IPS-NIHi11 (cell line): ENCODE measurements at regions not wholly inside any gene's neighbourhood (a gene's known extent, or its start where the extent isn't known, plus 50 kb on each side); places are given as distances from the start of the nearest gene placed in this dataset.

Source experiments
- DNase-seq: peaks from one replicate; pipeline ENCODE4 v3.0.0; 2012; ENCODE audit warnings: mixed read lengths, low spot score

DNA sequence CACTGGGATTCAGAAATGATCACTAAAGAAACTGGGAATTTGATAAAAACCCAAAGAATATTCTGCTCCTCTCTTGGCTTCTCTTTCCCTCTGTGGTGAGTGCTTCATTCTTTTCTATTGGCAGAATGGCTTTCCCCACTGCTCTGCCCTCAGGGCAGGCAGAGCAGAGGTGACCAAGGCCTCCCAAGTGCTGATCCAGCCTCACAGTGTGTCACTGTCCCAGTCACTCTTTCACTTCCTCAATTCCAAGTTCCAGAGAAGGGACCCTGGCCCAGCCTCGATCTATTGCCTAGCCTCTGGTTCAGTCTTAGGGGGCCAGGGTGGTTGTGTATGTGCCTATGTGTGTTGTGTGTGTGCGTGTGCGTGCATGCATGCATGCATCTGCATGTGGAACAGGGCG lies 180.6 kb upstream of the TMTC4 start:
- no peak for DNase-seq

DNA sequence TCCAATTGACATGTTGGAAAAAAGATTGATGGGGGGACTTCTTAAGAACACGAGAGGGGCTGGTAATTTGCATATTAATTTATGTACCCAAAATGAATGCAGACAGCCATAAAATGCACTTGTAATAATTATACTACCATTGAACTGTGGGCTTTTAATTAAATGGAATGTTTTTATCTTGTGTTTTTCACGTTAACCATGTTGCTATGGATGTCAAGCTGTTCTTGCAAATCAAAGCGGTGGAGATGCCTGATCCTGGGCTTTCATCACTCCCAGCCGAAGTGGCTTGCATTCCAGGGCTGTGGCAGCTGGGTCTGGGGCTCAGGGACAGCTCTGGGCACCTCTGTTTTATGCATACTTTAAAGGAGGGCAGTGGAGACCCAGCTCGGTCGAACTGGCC lies 179.4 kb upstream of the TMTC4 start:
- peak; percentile 44 for DNase-seq

DNA sequence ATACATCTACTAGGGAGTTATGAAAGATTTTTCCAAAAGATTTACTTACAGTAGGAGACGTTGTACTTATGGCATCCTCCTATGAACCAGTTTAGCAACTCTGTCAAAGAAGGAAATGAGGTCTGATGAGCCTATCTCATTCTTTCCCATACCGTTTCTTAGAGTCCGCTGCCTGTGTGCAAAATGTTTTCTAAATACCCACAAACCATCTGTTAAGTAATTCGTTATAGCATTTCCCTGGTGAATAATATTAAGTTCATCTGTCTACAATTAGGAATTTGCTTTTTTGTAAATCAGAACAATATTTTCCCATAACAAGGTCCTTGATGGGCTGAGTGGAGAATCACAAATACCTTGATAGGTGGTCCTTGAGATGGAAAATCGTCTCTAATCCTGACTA lies 178.8 kb upstream of the TMTC4 start:
- DNase-seq = no peak

DNA sequence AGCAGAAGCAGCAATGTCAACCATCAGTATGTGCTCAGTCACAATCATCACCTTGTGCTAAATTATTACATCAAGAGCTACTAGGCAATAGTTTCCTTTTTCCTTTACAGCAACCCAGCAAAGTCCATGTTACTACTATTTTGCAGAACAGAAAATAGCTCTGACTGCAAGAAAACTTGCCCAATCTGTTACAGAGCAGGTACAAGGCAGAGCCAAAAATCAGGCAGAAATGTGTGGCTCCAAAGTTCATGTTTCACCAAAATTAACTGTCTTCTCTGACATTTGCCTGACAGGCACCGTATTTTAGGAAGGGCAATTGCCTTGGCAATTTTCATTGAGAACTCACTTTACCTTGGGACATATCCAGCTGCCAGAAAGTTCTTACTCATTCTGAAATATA lies 177.6 kb upstream of the TMTC4 start:
- no peak for DNase-seq

DNA sequence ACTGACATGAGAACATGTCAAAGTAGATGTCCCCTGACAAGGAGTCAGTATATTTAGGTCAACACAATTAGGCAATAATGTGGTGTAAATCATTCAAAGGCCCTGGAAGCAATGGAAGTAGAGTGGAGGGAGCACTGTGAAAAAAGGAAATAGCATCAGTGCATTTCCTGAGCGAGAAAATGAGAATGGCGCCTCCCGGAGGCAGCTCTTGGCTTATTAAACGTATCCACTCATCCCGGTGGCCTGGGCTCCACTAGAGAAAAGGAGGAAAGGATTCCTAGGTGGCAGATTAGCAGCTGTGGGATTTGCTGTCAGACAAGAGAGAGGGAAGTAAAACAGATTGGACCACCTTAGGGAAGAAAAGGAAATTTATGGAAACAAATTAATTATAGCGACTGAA lies 173.7 kb upstream of the TMTC4 start:
- DNase-seq = peak; percentile 21

DNA sequence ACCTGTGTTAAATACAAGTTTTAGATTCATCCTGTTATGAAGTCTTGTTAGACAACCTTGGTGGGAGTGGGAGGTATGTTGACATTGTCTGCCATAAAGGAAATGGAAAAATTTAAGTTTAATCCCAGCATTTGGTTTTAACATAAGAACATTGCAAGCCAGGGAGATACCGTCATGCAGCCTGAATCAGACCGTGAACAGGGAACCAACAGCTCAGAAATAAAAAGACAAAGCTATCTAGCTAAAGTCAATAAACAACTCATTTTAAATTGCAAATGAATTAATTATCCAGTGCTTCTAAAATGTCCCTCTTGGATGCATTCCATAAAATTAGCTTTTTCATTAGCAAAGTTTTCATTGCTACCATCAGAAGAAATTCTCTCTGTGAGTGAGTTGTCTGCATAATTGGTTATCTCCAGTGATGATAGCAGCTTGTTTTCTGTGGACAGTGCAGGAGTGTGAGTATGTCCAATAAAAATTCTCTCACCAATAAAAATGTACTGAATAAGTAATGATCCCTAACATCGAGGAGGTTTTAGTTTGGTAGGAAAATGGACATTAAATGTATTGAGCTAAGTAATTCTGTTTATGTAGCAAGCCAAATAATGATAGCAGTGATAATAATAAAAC lies 170.6 kb upstream of the TMTC4 start:
- no peak for DNase-seq

DNA sequence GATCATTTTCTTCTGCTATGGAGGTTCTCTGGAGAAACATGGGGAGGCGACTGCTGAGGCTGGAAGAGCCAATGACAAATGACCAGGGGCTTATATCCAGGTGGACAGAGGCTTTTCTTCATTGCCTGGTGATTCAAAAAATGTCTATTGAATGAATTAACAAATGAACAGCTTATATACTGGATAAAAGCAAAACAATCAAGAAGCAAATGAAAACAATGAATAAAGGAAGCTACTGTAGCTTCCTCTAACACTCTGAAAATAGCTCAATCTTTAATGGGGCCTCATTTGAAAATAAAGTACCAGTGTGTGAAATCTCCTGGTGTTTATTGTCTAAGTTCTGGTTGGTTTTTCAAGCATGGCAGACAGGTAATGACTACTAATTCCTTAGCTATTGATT lies 167.5 kb upstream of the TMTC4 start:
- no peak for DNase-seq

DNA sequence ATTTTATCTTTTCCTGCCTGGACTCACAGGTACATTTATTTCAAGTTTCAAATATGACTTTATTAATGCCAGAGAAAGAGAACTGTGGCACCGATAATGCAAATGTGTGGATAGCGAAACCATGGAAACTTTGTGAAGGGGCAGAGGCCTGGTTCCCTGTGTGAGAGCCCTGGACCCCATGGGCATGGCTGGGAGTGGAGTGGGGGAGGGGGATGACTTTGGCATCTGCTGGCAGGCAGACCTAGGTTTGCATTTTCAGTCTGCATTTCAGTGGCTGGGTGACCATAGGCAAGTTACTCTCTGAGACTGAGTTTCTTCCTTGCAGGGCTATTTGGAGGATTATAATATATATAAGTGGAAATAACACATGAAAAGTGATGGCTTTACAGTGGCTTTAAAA lies 163.8 kb upstream of the TMTC4 start:
- no peak for DNase-seq

DNA sequence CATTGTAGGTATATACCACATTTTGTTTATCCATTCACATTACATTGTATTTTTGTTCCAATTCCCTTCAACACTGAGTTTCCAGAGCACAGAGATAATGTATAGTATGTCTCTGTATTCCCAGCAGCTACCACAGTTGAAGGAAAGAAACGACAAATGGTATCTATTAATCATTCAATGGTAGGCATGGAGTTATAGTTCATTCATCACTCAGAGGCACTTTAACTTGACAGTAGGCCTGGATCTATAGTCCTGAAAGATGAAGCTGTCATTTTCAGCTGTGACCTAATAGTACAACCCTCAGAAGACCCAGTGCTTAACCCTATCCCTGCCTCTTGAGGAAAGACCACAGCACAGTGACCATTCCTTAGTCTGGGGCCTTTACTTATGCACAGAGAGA lies 163.0 kb upstream of the TMTC4 start:
- DNase-seq = no peak

DNA sequence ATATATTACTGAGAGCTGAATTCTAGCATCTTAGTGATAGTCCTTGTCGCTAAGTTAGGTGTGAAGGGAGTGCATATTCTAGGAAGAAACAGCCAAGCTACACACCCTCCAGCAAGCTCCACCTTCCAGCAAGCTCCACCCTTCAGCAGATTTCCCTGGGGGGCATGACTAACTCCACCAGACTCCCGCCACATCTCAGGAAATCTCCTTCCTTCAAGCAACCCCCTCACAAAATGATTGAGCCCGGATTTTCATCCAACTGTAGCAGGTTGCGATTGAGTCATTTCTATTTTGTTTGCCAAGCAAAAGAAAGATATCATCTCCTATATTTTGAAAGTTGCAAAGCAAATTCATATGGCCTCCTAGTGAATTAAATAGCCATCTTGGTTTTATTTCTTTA lies 162.1 kb upstream of the TMTC4 start:
- no peak for DNase-seq

DNA sequence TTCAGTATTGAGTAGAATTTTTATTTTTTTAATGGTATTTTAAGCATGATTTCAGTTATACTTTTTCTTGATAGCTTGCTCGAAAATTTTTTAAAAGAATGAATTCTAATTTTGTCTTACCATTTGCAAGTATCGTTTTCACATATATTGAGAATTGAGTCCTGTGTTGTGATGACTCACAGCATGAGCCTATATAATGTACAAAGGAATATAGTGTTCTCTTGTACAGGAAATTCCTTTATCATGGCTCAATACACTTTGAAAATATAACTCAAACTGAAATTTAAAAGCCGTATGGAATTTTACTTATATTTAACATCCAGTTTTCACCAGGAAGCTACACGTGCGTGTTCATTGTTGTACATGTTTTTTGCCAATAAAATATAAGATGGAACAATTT lies 161.1 kb upstream of the TMTC4 start:
- DNase-seq = no peak

DNA sequence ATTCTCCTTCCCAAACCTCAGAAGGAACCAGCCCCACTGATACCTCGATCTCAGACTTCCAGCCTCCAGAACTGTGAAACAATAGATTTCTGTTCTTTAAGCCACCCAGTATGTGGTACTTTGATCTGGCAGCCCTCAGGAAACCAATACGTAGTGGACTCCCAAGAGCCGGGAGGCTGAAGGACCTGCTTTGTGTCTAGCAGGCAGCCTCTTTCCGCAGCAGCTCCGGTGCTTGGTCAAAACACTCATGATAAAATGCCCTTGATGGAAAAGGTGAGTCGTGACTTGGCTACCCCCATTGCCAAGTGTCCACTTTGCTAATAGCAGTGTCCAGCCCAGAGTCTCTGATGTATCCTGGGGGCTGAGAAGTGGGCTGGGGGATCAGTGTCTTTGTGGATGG lies 158.8 kb upstream of the TMTC4 start:
- no peak for DNase-seq

DNA sequence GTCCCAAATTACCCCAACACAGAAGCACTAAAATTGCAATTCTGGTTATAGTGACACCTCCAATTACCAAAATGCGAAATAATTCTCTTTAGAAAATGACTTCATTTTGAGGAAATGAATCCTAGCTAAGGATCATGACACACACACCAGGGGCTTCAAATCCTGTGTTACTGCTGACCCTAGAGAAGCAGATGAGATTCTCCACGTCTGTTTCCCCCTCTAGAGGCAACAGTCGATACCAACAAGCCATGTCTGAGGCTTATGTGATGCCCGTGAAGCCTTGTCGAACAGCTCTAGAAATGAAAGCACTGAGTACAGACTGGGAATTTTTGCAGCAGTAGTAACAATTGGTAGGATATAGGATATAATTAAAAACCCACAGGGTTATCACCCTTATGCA lies 153.6 kb upstream of the TMTC4 start:
- peak; percentile 59 for DNase-seq

DNA sequence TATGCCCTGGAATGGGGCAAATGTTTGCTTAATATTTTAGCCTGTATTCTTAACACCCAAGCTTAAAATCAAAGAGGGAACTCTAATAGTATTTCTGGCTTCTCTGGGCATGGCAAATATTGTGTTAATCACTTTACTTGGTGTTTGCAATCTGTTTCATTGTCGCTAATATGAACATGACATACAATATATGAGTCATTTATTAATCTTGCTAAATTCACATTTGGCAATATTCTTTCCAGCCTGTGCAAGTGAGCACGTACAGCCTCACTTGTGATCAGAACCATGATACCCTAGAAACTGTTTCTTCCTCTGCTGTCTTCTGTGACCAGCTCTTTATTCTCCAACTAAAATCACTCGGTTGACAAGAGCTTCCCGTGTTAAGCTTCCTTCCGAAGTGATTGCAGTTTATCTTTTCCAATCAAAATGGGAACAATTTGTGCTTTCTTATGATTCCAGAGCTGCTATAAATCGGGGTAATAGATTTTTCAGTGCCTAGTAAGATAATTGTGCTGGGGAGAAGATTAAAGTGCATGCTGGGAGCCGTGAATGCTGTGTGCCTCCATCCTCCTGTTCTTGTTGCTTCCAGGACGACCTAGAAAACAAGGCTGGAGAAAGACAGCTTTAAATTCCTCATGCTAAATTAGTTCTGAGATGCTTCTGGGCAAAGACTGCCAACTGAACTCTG lies 153.0 kb upstream of the TMTC4 start:
- DNase-seq = no peak

DNA sequence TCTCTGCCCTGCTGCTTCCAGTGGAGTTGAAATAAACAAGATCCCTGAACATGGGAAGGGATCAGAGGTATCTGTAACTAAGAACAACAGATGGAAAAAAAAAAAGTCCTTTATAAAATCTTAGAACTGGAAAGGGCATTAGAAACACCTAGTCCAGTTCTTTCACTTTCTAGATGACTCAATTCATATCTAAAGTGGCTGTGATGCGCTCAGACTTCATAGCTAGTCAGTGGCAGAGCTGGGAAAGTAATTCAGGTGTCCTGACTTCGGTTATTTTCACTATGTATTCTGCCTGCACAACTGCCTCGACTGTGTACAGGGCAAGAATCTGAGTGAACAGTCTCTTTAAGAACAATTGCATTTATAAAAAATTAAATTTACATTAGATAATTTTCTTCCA lies 151.8 kb upstream of the TMTC4 start:
- no peak for DNase-seq

DNA sequence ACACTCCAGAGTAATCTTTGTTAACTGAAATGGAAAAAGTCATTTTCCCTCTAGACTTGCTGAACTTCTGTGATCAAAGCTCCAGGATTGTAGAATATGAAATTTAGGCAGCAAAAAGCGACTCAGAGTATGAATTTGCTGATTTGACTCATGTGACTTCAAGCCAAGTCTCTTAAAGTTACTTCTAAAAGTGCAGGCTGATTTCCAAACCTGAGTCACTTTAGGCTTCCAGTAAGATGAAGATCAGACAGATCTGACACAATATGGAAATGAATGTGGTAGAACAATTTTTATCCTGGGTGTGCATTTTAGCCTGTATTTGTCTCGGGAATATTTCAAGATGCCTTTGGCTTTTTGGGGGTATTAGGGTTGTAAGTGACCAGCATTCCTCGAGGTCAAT lies 151.0 kb upstream of the TMTC4 start:
- DNase-seq = no peak

DNA sequence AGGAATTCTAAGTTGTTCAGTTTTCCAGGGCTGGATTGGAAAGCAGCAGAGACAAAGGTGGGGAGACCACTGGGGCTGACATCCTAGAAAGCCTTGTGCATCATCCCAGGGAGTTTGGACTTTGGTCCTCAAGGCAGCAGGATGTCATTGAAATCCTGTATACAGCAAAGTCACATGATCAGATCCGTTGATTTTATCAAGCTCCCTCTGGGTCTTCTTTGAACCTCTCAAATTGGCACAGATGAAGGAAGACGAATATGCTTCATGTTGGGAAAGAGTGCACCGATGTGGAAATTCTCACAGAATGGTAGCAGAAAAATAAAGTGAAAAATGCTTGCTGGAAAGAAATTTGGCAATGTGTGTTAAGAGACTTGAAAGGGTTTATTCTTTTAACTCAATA lies 149.8 kb upstream of the TMTC4 start:
- DNase-seq = no peak

DNA sequence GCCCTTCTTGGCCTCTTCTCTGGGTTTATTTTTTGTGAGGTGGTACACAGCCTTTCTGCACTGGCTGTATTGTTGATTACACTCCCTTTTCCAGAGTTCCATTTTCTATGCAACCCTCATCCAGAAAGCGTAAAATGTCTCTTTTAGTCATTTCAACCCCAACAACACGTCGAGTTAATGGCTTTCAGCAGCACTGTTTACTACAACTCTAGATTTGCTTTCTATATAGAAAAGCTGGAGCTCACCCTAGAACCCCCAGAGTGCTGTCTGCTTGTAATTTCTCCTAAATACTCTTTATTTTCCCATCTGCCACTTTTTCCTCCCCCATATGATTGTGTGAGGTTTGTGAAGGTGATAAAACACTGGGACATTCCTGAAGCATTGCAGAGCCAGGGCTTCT lies 148.9 kb upstream of the TMTC4 start:
- no peak for DNase-seq

DNA sequence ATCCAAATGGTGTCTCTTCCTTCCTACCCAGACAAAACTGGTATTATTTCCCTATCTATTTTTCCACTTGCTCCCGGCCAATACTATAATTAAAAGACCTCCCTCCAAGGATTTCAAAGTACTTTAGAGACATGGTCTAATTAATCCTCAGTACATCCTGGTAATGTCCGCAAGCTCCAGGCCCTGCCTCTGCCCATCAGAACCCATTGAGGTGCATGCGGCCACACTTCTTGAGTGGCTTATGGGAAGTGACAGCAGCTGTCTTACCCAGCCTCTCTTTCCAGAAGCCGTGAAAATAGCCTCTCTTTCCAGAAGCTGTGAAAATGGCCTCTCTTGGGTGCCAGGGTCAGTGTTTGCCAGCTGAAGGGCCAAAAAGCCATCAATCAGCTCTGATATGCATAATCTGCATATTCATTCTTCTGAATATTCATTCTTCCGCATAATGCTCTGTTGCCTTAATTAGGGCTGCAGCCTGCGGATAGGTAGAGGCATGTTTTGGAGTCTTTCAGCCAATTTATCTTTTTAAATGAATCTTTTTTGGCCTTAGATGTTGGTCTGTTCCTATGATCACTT lies 148.4 kb upstream of the TMTC4 start:
- DNase-seq = no peak

DNA sequence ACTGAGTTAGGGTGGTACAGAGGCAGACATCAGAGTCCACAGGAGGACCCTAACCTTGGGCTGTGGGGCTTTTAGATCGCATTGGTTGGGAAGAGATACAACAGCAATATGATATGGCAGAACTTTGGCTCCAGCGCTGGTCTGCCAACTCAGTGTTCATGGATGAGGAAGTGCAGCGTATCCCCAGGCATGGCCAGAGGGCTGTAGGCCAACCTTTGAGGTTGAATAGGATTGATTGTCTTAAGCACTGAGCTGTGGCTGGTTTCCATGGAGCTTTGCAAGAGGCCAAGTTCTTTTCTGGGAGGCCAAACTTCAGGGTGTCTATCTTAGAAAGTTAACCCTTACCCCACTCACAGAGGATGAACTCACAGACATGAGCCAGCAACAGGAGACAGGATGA lies 144.1 kb upstream of the TMTC4 start:
- no peak for DNase-seq

DNA sequence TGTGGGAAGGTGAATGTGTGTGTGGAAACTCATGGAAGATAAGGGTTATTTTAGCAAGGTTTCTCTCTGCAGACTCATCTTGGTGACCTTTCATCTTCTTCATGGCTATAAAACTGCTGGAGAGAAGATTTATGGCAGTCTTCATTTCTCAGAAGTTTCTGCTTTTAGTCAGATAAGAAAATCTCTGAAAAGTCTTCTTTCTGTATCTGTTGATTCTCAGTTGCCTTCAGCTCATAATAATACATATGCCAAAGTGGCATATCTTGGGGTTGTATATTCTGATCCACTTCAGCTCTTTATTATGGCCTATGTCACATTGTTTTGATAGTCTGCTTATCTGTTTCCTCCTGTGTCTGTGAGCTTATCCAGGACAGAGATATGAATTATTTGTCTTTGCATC lies 143.3 kb upstream of the TMTC4 start:
- DNase-seq = no peak

DNA sequence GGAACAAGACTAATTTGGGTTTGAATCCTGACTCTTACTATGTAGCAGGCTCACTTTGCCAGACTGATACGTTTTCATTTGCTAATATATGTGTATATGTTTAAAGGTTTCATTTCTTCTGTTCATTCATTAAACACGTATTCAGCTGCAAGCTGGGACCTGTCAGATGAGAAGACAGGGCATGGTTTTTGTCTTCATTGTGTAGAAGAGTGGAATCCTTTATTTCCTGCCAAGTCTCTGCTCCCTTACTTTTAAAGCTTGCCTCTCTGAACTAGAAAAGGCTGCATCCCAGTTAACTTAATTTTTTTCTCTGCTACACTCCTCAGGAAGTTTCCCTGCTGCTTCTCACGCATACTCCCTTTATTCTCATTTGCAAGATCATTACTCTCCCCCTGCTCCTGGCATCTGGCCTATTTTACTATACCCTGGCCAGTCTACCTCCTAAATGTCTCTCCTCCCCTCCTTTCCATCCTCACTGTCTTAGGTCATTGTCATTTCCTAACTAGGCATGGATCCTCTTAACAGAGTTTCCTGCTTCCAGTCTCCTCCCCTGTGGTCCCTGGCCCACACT lies 141.0 kb upstream of the TMTC4 start:
- no peak for DNase-seq

DNA sequence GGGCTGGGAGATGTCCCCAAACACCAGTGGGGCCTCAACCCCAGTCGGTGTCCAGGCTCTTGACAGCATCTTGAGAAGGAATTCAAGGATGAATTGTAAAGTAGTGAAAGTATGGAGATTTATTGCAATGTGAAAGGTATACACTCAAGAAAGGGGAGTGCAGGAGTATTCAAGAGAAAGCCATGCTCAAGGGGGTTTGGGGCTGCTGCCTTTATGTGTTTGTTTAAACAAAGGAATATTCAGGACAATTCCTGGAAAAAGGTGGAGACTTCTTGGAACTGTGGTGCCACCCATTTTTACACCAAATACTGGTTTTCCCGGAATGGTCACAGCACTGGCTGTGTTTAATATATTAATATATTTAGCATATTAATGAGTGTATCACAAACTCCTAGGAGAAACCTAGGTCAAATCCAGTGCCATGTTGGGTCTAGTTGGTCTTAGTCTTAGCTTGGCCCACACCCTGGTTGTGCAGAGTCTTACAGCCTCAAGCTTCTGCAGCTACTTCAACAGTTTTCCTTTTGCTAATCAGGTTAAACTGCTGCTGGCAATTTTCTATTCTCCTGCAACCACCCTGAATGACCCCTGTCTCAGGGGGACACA lies 138.5 kb upstream of the TMTC4 start:
- no peak for DNase-seq
